ENCODE measurements at regions not wholly inside any gene's neighbourhood (a gene's known extent, or its start where the extent isn't known, plus 50 kb on each side); places are given as distances from the start of the nearest gene placed in this dataset.

DNA sequence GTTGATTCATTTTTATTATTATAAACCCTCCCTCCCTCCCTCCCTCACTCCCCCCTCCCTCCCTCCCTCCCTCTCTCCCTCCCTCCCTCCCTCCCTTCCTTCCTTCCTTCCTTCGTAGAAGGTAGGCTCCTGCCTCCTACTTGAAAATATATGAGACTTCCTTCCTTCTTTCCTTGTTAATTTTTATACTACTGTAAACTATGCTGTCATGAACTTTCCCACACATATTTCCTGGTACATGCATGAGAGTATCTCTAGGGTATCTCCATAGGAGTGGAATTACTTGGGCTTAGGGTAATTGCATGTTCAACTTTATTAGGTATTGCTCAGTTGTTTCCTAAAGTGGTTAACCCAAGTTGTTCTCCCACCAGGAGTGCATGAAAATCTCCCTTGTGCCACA, 330.6 kb downstream of the KCNRG start:
- Histone ChIP-seq H2AFZ (ENCODE audit: low read depth, low read length, severe bottlenecking) (no peak overlapping the region), H4K20me1 (ENCODE audit: low read depth, low read length) (no peaks in the 10 kb centered on the region), H3K4me2 (ENCODE audit: low read depth, low read length, poor library complexity, severe bottlenecking) (no peak overlapping the region), H3K36me3 (ENCODE audit: low read length) (no peaks in the 10 kb centered on the region), H3F3A (ENCODE audit: insufficient read depth) (no peaks in the 10 kb centered on the region), H3K27ac (ENCODE audit: low read depth, low read length) (no peak overlapping the region), H3K9me2 (replicated peaks; ENCODE audit: insufficient read depth, low read length) (no peaks in the 10 kb centered on the region), H3K4me3 (ENCODE audit: insufficient read depth, low read length, poor library complexity, severe bottlenecking) (no peak overlapping the region), H3K9me3 (ENCODE audit: insufficient read depth, low read length) (no peaks in the 10 kb centered on the region), H3K9ac (ENCODE audit: low read length) (no peak overlapping the region), H3K27me3 (ENCODE audit: low read length) (no peaks in the 10 kb centered on the region), H3K79me2 (ENCODE audit: insufficient read depth, low read length) (no peaks in the 10 kb centered on the region)
- TF ChIP-seq EZH2phosphoT487 (conservative IDR thresholded peaks at IDR 0.05; ENCODE audit: low read length): no peak
- TF ChIP-seq, protein P1, sequence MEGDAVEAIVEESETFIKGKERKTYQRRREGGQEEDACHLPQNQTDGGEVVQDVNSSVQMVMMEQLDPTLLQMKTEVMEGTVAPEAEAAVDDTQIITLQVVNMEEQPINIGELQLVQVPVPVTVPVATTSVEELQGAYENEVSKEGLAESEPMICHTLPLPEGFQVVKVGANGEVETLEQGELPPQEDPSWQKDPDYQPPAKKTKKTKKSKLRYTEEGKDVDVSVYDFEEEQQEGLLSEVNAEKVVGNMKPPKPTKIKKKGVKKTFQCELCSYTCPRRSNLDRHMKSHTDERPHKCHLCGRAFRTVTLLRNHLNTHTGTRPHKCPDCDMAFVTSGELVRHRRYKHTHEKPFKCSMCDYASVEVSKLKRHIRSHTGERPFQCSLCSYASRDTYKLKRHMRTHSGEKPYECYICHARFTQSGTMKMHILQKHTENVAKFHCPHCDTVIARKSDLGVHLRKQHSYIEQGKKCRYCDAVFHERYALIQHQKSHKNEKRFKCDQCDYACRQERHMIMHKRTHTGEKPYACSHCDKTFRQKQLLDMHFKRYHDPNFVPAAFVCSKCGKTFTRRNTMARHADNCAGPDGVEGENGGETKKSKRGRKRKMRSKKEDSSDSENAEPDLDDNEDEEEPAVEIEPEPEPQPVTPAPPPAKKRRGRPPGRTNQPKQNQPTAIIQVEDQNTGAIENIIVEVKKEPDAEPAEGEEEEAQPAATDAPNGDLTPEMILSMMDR (IDR thresholded peaks at IDR 0.05; ENCODE audit: insufficient read depth, low read length, poor library complexity, severe bottlenecking): no peak

DNA sequence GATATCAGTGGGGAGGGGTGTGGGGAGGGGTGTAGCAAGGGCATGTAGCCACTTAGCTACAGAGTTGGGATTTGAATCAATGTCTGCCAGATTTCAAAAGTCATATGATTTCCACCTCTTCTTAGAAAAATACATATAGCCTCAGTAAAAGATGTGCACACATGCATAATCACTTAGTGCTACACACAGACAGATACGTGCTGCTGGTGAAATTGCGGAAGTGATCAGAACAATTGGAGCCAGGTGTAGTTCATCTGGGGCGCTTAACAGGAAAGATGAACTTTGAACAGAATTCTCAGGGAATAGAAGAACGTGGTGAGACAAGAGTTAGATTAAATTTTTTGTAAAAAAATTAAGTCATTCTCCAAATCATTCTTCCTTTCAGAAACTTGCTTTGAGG, 333.1 kb downstream of the KCNRG start:
- Histone ChIP-seq H3K36me3 (ENCODE audit: low read length) (no peaks in the 10 kb centered on the region), H4K20me1 (ENCODE audit: low read depth, low read length) (no peaks in the 10 kb centered on the region), H3K9ac (ENCODE audit: low read length) (no peak overlapping the region), H3K27ac (ENCODE audit: low read depth, low read length) (no peak overlapping the region), H3F3A (ENCODE audit: insufficient read depth) (no peaks in the 10 kb centered on the region), H3K27me3 (ENCODE audit: low read length) (no peaks in the 10 kb centered on the region), H3K4me3 (ENCODE audit: insufficient read depth, low read length, poor library complexity, severe bottlenecking) (no peak overlapping the region), H3K4me2 (ENCODE audit: low read depth, low read length, poor library complexity, severe bottlenecking) (no peak overlapping the region), H2AFZ (ENCODE audit: low read depth, low read length, severe bottlenecking) (no peak overlapping the region), H3K79me2 (ENCODE audit: insufficient read depth, low read length) (no peaks in the 10 kb centered on the region), H3K9me2 (replicated peaks; ENCODE audit: insufficient read depth, low read length) (no peaks in the 10 kb centered on the region), H3K9me3 (ENCODE audit: insufficient read depth, low read length) (no peaks in the 10 kb centered on the region)
- TF ChIP-seq, protein P1 (IDR thresholded peaks at IDR 0.05; ENCODE audit: insufficient read depth, low read length, poor library complexity, severe bottlenecking): no peak
- TF ChIP-seq EZH2phosphoT487 (conservative IDR thresholded peaks at IDR 0.05; ENCODE audit: low read length): no peak

DNA sequence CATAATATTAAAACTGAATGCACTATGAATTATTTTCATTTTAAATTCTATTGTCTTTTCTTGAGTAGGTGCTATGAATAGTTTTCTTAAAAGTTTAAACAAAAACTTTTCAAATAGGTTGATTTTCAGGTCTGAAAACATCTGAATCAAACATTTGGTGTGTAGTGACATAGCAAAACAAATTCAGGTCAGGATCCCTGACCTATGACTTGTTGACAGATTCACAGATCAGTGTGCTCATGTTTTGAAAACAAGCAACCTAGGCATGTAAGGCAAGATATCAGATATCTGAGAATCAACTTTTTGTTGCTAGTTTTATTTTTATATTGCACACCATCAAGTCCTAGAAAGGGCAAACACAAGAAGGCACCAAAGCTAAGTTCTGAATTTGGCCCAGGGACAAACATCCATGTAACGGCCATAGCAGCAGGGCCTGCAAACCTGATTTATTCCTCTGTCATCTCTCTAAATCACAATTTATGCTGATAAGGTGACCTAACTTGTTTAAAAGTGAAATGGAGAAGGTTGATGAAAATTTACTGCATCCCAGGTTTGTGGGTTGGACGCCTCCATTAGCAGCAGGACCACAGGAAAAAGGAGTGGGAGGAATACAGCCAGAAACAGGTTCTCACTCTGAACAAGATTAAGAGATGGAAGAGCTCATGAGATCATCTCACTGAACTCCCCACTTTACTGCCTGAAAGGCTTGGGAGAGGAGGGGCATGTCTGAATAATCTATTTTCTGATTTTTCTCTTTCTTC, 337.7 kb downstream of the KCNRG start:
- Histone ChIP-seq H4K20me1 (ENCODE audit: low read depth, low read length) (no peaks in the 10 kb centered on the region), H3K9me2 (replicated peaks; ENCODE audit: insufficient read depth, low read length) (no peaks in the 10 kb centered on the region), H2AFZ (ENCODE audit: low read depth, low read length, severe bottlenecking) (no peak overlapping the region), H3K9me3 (ENCODE audit: insufficient read depth, low read length) (no peaks in the 10 kb centered on the region), H3K4me3 (ENCODE audit: insufficient read depth, low read length, poor library complexity, severe bottlenecking) (no peak overlapping the region), H3K36me3 (ENCODE audit: low read length) (no peaks in the 10 kb centered on the region), H3K27me3 (ENCODE audit: low read length) (no peaks in the 10 kb centered on the region), H3K79me2 (ENCODE audit: insufficient read depth, low read length) (no peaks in the 10 kb centered on the region), H3K4me2 (ENCODE audit: low read depth, low read length, poor library complexity, severe bottlenecking) (no peak overlapping the region), H3F3A (ENCODE audit: insufficient read depth) (no peaks in the 10 kb centered on the region), H3K9ac (ENCODE audit: low read length) (no peak overlapping the region), H3K27ac (ENCODE audit: low read depth, low read length) (no peak overlapping the region)
- TF ChIP-seq EZH2phosphoT487 (conservative IDR thresholded peaks at IDR 0.05; ENCODE audit: low read length): no peak
- TF ChIP-seq, protein P1 (IDR thresholded peaks at IDR 0.05; ENCODE audit: insufficient read depth, low read length, poor library complexity, severe bottlenecking): no peak

All from SU-DHL-6 (cell line).